RKO (cell line): ENCODE measurements at regions not wholly inside any gene's neighbourhood (a gene's known extent, or its start where the extent isn't known, plus 50 kb on each side); places are given as distances from the start of the nearest gene placed in this dataset.

Experiments
- DNase-seq: peaks from one replicate; pipeline ENCODE4 v3.0.0-alpha.2; 2016; ENCODE audit warnings: low spot score

DNA sequence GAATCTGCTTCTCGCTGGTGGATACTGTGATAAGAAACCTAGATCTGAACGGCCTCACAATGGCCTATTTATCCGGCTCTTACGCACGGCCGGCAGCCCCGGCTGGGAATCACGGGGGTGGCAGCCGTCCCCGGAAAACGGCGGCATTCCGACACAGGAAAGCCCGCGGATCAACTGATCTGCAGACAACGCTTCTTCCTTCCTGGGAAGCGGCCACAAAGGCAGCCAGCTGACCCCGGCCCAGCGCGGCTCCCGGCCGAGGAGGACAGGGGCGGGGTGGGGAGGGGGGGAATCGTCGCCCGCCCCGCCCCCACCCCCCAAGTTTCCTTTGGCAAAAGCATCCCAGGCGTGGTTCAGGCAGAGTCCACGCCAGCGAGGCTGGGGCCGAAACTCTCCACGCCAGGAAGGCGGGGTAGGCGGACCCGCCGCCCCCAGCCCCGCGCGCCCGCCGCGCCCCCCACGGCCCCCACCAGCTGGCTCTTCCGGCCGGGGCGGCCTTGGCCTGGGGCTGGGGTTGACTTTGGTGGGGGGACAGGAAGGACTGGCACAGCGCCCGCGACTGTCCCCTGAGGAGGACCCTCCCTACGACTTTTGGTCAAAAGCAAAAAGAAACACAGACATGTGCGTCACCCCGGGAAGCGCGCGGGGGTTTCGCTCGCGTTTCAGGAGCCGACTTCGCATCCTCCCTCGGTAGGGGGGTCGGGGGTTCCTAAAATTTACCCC is 247.7 kb upstream of the ANKRD55 start:
- DNase-seq, result peak; percentile 44

- DNase-seq, result no peak
These were observed 247.1 kb upstream of the ANKRD55 start for GRCh38 chr5:56480078-56480704.

DNA sequence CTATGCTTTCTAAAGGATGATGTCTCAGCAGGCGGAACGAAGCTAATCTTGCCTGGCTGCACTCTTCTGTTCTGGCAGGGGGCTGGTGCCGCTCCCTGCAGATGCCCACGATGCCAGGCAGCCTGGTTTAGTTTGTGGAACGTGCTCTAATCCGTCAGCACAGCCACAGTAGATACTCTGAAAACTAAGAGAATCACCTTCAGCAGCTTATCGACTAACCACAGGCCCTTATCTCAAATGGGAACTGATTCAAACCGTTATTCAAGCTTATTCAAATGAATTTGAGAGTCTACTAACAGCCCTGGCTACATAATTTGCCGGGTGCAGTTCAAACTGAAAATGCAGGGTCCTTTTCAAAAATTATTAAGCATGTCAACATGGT is 246.6 kb upstream of the ANKRD55 start:
- no peak for DNase-seq

GRCh38 chr5:56479126-56479525 is 246.0 kb upstream of the ANKRD55 start:
- no peak for DNase-seq

GRCh38 chr5:56478062-56478461 is 244.9 kb upstream of the ANKRD55 start:
- DNase-seq, result no peak

DNA sequence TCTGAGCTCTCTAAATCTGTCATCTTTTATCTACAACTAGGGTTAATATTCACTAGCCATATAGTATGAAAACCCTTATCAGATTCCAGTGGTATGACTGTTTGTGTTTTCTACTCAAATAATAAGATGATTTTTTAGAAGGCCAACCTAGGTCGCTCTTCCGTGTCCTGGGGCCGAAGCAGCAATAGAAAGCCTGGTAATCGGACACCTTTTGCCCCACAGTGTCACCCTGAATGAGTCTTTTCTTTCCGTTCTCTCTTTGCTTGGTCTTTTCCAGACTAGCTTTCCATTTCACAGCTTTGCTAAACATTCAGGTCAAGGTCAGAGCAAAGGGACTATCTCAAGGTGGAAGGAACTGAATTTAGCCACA is 243.3 kb upstream of the ANKRD55 start:
- no peak for DNase-seq

GRCh38 chr5:56475689-56476486 is 242.8 kb upstream of the ANKRD55 start:
- no peak for DNase-seq

DNA sequence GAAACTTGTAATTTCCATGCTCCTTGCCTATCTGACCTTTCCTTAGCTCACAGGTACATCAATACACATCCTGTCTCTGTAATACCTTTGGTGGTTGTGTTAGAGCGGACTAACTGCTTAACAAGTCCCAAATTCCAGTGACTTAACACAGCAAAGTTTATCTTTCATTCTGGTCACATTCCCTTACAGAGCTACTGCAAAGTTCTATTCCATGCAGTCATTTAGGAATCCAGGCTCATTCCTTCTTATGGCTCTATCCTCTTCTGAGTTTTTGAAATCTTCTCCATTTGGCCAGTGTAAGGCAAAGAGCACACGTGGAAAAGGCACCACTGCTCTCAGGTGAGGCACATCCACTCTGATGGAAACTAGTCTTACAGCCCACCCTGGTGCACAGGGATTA is 238.6 kb upstream of the ANKRD55 start:
- DNase-seq, result no peak

GRCh38 chr5:56470007-56470406 is 236.9 kb upstream of the ANKRD55 start:
- no peak for DNase-seq

DNA sequence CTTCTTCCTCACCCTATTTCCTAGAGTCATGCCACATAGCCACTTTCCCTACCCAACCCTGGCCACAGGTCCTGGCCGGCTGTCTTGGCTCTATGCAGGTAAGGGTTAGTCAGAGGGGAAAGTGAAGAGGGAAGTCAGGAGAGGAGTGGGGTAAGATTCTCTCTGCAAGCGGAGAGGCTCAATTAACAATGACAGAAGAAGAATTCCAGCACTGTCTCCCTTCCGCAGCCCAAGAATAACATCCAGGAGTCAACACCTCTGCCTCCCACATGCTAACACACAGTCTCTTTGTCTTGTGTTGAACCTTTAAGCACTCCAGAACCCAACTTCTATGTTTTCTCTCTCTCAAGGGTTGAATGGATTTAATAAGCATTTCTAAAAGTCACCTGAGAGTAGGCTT is 235.1 kb upstream of the ANKRD55 start:
- no peak for DNase-seq

DNA sequence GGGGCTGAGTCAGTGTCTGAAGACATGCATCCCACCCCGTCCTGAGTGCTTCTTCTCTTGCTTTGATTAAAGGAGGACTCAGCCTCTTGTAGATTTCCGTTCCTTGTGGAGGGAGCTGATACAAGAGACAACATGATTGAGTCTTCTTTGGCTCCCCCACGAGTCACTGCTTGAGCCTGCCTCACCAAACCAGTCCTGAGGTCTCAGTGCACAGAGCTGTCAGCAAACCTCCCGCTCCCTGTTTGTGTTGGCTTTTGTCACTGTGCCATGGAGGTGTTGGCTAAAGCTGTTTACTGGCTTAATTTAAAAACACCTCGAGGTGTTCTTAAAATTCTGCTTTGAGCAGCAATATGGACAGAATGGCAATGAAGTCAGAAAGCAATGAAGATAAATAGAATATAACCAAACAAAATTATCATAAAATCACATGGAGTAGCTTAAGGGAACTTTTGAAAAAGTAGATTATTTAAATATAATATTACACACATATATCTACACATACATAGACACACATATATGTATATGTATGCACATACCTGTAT is 234.1 kb upstream of the ANKRD55 start:
- no peak for DNase-seq

DNA sequence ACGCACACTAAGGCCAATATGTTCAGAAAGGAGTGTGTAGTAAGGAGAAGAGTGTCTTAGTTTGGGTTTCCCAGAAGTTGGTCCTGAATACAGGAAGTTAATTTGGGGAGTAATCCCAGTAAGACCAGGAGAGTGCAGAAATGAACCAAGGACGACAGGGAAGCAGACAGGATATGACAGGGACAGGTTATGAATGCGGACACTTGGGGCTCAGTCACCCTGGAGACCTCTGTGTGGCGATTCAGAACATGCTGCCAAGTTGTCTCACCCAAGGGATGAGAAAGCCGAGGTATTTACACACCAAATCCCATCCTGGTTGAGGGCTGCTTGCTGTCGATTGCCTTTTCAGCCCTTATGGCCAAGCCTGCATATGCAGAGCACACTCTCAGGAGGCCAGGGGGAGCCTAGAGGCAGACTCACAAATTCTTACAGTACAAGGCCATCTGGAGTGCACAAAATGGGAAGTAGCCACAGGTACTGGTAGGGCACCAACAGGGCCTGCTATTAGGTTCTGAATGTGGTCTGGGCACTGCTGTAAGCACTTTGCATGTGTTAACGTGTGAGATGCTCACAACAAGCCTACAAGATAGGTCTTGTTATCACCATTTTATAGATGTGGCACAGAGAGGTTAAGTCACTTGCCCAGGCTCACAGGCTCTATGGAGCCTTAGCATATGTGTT is 233.1 kb upstream of the ANKRD55 start:
- no peak for DNase-seq

GRCh38 chr5:56465769-56466135 is 232.6 kb upstream of the ANKRD55 start:
- no peak for DNase-seq

DNA sequence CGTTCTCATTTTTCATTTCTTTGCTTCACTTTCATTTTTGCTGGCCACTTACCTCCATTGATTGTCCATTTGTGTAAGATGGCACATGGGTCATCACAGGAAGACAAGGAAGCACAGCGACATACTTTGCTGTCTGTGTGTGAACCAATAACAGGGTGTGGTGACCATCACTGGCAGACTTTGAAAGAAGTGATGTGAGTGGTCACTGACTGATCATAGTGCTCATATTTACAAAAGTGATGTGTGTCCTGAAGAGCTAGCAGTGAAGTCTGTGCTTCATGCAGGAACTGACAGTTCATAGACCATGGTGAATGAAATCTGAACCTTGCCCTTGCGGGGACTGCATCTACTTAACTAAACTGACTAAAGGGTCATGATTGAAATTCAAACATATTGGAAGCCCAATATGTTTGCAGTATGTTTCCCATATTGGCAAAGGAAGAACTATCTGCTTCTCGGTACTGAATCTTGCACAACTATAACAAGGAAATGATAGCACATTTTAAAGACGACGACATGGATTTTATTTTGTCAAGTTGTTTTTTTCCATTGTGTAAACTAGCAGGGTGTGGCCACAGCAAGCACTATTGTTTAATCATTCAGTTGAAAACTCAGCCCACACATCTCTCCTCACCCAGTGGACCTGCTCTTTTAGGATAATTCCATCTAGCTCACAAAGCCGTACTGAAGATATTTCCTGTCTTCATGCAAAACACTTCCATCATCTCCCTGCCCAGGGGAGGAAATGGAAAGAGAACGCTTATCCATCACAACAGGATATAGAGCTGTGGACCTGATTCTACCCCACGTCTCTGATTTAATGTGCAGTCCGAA is 232.0 kb upstream of the ANKRD55 start:
- DNase-seq, result no peak

DNA sequence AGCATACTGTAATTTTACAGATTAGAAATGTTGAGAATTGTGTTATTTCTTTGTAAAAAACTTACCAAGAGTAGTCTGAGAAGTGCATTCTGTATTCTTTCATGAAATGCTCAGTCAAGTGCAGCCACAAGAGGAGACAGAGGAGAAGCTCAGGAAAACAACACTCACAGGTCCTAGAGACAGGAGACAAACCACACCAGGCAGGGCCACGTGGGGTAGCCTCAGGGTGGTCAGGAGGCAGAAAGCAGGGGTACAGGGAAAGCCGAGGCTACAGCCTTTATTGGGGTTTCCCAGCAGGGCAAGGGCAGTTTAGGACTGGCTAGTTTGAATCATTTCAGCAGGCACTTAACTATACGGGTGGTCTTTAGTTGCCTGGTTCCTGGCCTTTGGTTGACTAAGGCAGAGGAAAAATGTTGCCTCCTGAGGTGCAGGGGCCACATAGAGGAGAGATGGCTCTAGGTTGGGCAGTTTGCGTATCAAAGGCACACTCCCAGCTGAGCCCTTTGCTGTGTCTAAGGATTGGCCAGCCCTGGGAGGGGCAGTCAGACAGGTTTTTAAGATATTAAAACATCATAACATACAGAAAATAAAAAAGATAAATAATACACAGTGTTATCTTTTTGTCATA is 230.9 kb upstream of the ANKRD55 start:
- DNase-seq, result no peak

GRCh38 chr5:56461584-56461983 is 228.5 kb upstream of the ANKRD55 start:
- DNase-seq, result no peak

GRCh38 chr5:56460681-56461191 is 227.6 kb upstream of the ANKRD55 start:
- no peak for DNase-seq

GRCh38 chr5:56460195-56460546 is 227.0 kb upstream of the ANKRD55 start:
- no peak for DNase-seq

DNA sequence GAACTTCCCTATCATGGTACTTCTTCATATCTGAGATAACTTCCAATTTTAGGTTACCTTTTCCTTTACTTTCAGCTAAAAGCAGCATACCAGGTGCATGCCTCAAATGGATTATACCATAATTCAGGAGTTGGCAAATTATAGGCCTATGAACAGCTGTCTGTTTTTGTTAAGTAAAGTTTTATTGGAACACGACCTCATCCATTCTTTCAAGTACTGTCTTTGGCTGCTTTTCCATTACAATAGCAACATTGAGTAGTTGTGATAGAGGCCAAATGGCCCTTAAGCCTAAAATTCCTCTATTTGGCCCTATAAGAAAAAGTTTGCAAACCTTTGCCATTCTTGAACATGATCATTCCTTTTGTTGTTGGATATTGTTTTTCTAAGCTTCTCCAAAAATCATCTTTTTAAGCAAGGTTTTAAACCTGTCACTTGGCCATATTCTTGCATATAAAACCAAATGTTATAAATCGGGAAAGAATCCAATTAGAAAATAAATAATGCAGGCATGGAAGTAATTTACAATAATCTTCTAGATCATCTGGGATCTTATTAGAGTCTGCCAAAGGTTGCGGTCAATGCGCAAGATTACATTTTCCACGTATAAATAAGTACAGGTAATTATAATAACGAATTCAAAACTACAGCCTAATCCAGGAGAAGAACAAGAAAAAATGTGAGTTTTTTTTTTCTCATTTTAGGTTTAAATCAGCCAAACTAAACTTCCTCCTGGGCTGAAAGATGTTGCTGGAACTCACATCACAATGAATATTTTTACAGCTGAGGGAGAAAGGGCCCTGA is 226.5 kb upstream of the ANKRD55 start:
- no peak for DNase-seq
